NCI-H510A treated with DMSO at 0.1 percent for 48 hours (cell line): ENCODE measurements at regions not wholly inside any gene's neighbourhood (a gene's known extent, or its start where the extent isn't known, plus 50 kb on each side); places are given as distances from the start of the nearest gene placed in this dataset.
A peak's percentile ranks its signal among the peaks of the same experiment; 100 is the strongest.
"Not testable (repeated sequence)": the region's sequence is repeated elsewhere in the genome, so short reads cannot be mapped to it uniquely, and the experiment has no call there.

Experiments used
- DNase-seq: peaks from one replicate; lab custom pipeline; 2025; lab: John Stamatoyannopoulos, UW

- DNase-seq: no peak
Measured at GRCh38 chr12:85425926-85426325, 145.9 kb downstream of the ALX1 start.

DNA sequence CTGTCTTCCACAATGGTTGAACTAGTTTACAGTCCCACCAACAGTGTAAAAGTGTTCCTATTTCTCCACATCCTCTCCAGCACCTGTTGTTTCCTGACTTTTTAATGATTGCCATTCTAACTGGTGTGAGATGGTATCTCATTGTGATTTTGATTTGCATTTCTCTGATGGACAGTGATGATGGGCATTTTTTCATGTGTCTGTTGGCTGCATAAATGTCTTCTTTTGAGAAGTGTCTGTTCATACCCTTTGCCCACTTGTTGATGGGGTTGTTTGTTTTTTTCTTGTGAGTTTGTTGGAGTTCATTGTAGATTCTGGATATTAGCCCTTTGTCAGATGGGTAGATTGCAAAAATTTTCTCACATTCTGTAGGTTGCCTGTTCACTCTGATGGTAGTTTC lies 153.1 kb downstream of the ALX1 start:
- not testable (repeated sequence) for DNase-seq

DNA sequence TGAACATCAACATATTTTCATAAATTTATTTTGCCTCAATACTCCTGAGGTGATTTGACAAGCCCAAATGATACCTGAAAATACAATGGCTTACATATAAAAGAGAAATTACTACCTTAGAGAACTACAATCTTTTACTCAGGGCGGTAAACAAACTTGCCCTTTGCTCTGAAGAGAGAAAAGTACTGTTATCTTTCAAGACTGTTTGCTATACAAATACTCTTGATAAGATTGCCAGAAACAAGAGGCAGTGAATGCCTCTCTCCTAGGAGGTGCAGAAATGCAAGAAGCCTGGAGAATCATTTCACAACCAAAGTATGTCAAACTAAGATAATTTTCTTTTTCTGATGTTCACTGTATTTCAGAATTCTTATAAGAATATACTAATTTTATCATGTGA lies 160.3 kb downstream of the ALX1 start:
- no peak for DNase-seq

- no peak for DNase-seq
Measured at GRCh38 chr12:85441025-85441424, 161.0 kb downstream of the ALX1 start.

GRCh38 chr12:85441741-85442140 lies 161.7 kb downstream of the ALX1 start:
- DNase-seq: no peak

DNA sequence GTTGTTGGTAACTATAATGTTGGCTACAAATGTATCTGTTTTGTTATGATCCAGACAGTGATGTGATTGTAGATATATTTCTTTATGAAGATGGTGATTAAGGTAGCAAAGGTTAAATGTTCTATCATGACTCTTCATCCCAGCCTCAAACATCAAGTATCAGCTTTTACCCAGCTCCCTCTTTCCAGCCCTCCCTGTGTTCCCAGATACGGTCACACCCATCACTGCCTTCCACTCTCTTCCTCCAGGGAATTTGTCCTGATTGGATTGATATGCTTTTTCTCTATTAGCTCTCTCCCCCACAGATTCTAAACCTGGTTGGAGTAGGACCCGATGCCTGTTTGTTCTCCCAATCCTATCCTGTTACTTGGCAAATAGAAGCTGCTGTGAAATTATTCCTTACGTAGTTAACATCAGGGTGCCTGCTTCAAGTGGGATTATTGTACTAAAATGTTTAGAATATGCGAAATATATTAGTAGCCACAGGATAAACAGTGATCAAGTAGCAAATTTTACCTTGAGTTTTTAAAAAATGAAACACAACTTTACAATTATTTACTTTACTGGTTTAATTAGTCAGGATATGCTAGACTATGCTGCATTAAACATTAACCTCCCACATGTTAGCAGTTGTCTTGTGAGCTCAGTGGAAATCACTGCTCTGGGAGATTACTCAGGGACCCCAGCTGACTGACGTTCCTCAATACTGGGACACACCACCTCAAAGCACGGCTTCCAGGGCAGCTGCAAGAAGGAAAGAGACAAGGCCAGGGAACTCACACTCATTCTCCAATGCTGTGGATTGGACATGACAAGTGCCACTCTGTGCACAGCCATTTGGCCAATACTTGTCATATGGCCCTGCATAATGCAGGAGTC lies 165.3 kb downstream of the ALX1 start:
- no peak for DNase-seq

- DNase-seq: no peak
Measured at GRCh38 chr12:85448031-85448430, 168.0 kb downstream of the ALX1 start.

DNA sequence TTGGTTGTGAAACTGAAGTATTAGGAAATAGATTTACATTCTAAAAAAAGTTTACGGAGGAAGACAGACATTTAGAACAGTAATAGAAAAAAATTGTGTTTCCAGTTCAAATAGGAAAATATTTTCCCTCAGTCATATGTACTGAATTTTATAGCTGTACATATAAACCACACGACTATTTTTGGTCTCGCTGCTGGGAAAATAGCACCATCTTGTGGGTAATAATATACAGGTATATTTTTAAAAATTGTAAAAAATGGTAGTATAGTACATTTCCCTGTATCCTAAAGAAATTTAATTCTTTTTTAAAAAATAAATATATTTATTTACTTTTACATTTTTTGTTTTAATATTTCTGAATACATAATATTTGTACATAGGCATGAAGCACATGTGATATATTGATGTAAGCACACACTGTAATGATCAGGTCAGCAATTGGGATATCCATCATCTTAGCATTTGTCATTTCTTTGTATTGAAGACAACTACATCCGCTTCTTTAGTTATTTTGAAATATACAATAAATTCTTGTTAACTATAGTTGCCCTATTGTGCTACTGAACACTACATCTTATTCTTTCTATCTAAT lies 168.6 kb downstream of the ALX1 start:
- DNase-seq: peak; percentile 7

DNA sequence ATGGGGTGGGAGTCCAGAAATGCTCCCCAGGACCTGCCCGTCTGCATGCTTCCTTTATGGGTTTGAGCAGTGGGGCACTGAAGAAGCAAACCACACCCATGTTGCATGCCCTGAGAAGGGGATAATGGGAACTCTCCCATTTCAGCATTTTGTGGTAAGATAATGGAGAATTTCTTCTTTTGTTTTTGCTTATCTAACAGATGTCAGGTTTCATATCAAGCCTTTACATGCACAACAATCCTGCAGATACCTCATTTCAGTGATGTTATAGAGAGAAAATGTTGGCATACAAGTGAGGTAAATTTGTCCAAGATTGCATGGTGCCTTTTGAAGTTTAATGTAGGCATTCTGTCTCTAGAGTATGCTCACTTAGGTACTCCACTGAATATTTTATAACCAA lies 177.0 kb downstream of the ALX1 start:
- no peak for DNase-seq

DNA sequence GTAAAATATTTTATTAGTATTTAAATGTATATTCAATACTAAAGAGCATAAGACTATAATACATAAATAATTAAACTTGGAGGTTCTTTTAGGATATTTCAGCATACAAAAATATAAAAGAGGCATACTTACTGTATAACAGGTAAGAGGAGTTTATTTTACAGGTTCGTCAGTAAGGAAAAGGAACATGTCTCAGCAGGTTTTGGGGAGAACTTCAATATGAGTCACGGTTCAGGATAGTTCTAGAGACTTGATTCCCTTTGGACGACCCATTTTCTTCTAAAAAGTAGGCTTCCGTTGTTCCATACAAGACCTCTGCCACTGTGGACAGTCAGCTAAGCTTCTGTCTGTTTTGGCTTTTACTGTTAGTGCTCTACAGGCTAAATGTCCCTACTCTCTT lies 181.1 kb downstream of the ALX1 start:
- DNase-seq: no peak

DNA sequence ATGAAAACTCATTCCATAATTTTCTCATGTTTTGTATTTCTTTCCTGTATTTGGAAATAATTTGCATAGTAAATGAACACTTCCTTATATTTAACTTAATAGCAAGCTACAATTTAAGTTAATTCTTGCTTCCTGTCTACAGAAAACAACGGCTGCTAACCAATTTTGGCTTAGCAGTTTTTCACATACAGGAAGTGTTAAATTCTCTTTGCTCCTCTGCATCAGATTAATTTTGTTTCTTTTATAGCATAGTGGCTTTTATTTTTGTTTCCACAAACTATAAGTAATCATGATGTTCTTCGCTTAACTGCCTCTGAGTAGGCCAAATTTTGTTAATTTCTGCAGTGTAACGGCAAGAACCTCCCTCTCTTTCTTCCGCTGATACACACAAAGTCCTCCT lies 182.9 kb downstream of the ALX1 start:
- DNase-seq: no peak

GRCh38 chr12:85466890-85467289 lies 186.9 kb downstream of the ALX1 start:
- DNase-seq: no peak

- DNase-seq: peak; percentile 78
Measured at GRCh38 chr12:85468356-85469157, 188.5 kb downstream of the ALX1 start.

GRCh38 chr12:85469158-85470086 lies 189.4 kb downstream of the ALX1 start:
- DNase-seq: peak; percentile 48

- DNase-seq: not testable (repeated sequence)
Measured at GRCh38 chr12:85475277-85475676, 195.3 kb downstream of the ALX1 start.

DNA sequence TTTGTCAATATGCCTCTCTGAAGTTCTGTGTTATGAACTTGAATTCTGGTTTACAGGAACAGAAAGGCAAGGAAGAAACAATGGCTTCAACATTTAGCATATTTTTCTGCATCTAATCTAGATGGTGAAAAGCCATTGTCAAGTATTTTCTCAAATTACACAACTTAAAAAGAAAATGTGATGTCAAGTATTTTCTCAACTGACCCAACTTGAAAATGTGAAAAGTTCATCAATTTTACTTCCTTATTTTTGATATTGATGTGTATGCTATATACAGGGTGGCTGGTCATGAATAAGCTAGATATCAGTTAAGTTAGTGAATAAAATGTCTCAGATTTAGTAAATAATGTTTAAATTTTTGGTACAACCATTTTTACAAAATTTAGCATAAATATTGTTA lies 196.7 kb downstream of the ALX1 start:
- no peak for DNase-seq

- DNase-seq: no peak
Measured at GRCh38 chr12:85484387-85484786, 204.4 kb downstream of the ALX1 start.

DNA sequence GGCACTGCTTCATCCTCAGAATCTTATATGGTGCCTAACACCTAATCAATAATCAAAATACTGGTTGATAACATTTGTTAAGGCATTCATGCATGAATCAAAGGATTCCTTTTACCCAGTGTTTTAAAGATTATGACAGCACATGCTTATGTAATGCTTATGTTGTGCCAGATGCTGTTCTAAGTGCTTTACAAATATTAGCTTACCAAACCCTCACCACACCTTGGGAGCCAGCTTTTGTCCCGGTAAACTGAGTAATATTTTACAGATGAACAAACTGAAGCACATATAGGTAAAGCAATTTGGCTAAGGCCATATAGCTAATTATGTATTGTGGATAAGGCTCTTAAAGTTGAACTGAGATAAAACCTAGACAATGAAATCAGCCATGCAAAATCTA lies 209.2 kb downstream of the ALX1 start:
- peak; percentile 70 for DNase-seq

- no peak for DNase-seq
Measured at GRCh38 chr12:85504164-85504563, 224.1 kb downstream of the ALX1 start.

- no peak for DNase-seq
Measured at GRCh38 chr12:85504624-85505023, 224.6 kb downstream of the ALX1 start.

- DNase-seq: no peak
Measured at GRCh38 chr12:85507456-85507855, 227.4 kb downstream of the ALX1 start.
